ENCODE measurements at regions not wholly inside any gene's neighbourhood (a gene's known extent, or its start where the extent isn't known, plus 50 kb on each side); places are given as distances from the start of the nearest gene placed in this dataset.
A peak's percentile ranks its signal among the peaks of the same experiment; 100 is the strongest.

- no peak for DNase-seq (ENCODE audit: low read depth in 3 of 3)
These were observed 181.5 kb downstream of the USP12 start for GRCh38 chr13:26989957-26990713.

GRCh38 chr13:26989261-26989956 is 182.2 kb downstream of the USP12 start:
- DNase-seq (ENCODE audit: low read depth in 3 of 3): no peak

- DNase-seq (ENCODE audit: low read depth in 3 of 3): no peak
These were observed 183.4 kb downstream of the USP12 start for GRCh38 chr13:26988059-26988769.

GRCh38 chr13:26987486-26988013 is 184.1 kb downstream of the USP12 start:
- no peak for DNase-seq (ENCODE audit: low read depth in 3 of 3)

GRCh38 chr13:26985285-26985878 is 186.2 kb downstream of the USP12 start:
- peak; percentile 37 to 60 (median 47) for DNase-seq (ENCODE audit: low read depth in 3 of 3)

- no peak for DNase-seq (ENCODE audit: low read depth in 3 of 3)
These were observed 187.3 kb downstream of the USP12 start for GRCh38 chr13:26984337-26984736.

- no peak for DNase-seq (ENCODE audit: low read depth in 3 of 3)
These were observed 187.9 kb downstream of the USP12 start for GRCh38 chr13:26983543-26984320.

- no peak for DNase-seq (ENCODE audit: low read depth in 3 of 3)
These were observed 191.2 kb downstream of the USP12 start for GRCh38 chr13:26980099-26981031.

GRCh38 chr13:26979334-26979733 is 192.3 kb downstream of the USP12 start:
- no peak for DNase-seq (ENCODE audit: low read depth in 3 of 3)

GRCh38 chr13:26978081-26978860 is 193.3 kb downstream of the USP12 start:
- DNase-seq (ENCODE audit: low read depth in 3 of 3): no peak

GRCh38 chr13:26977541-26977940 is 194.1 kb downstream of the USP12 start:
- no peak for DNase-seq (ENCODE audit: low read depth in 3 of 3)

- DNase-seq (ENCODE audit: low read depth in 3 of 3): no peak
These were observed 195.3 kb downstream of the USP12 start for GRCh38 chr13:26976313-26976712.

- DNase-seq (ENCODE audit: low read depth in 3 of 3): no peak
These were observed 197.7 kb downstream of the USP12 start for GRCh38 chr13:26973946-26974345.

- DNase-seq (ENCODE audit: low read depth in 3 of 3): no peak
These were observed 198.3 kb downstream of the USP12 start for GRCh38 chr13:26973295-26973694.

GRCh38 chr13:26971990-26972887 is 199.4 kb downstream of the USP12 start:
- peak in 1 of 3 donors; percentile 10 for DNase-seq (ENCODE audit: low read depth in 3 of 3)

- no peak for DNase-seq (ENCODE audit: low read depth in 3 of 3)
These were observed 202.9 kb downstream of the USP12 start for GRCh38 chr13:26968431-26969341.
